CD4-positive, alpha-beta T cell treated with Interleukin-4 for 1 hour (primary cell): ENCODE measurements at regions not wholly inside any gene's neighbourhood (a gene's known extent, or its start where the extent isn't known, plus 50 kb on each side); places are given as distances from the start of the nearest gene placed in this dataset.

Experiments used
- DNase-seq, 2 donors: peaks; one replicate each; pipeline ENCODE4 v3.0.0-alpha.2; 2020 to 2022

DNA sequence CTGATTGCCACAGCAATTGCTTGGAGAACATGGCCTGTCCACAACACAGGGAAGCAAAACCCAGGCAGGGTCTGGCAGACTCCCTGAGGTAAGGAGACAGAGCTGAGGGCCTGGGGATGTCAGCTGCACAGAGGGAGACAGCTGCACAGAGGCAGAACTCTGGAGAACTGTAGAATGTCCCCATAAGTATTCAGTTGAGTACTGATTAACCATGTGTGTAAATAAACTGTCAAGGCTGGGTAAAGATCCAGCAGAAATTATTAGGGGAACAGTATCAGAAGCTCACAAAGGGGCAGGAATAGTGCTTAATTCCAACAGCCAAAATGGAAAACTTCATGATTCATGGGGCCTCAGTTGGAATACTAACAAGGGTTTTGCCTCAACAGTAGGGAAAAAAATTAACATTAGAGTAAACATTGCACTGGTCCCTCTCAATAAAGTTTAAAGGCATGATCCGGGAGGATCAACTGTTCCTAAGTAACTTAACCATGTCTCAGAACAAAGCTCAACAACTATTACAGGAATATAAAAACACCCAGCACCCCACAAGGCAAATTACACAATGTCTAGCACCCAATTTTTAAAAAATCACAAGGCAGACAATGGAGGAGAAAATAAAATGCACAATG, 201.3 kb upstream of the RASSF8 start:
- DNase-seq: no peak

- DNase-seq: no peak
These were observed 198.7 kb upstream of the RASSF8 start for GRCh38 chr12:25759752-25760151.

- no peak for DNase-seq
These were observed 197.1 kb upstream of the RASSF8 start for GRCh38 chr12:25761356-25761755.

DNA sequence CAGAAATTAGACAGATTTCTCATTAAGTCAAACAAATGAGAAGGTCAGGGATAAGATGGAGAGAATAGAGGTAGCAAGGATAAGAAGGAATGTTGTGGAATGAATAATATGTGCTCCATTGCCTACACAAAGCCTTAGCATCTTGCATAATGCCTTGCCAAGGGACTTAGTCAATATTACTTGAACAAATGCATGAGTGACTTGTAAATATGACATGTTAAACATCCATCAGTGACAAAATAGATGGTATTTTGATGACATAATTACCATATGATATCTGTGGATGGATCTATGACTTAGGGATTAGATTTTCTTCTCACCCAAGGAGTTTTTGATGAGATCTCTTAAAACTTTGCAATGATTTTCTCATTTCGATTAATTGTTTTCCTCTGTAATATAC, 194.1 kb upstream of the RASSF8 start:
- no peak for DNase-seq

GRCh38 chr12:25764892-25765291, 193.6 kb upstream of the RASSF8 start:
- DNase-seq: no peak

GRCh38 chr12:25767606-25768005, 190.9 kb upstream of the RASSF8 start:
- DNase-seq: no peak

GRCh38 chr12:25768151-25768550, 190.3 kb upstream of the RASSF8 start:
- DNase-seq: no peak

DNA sequence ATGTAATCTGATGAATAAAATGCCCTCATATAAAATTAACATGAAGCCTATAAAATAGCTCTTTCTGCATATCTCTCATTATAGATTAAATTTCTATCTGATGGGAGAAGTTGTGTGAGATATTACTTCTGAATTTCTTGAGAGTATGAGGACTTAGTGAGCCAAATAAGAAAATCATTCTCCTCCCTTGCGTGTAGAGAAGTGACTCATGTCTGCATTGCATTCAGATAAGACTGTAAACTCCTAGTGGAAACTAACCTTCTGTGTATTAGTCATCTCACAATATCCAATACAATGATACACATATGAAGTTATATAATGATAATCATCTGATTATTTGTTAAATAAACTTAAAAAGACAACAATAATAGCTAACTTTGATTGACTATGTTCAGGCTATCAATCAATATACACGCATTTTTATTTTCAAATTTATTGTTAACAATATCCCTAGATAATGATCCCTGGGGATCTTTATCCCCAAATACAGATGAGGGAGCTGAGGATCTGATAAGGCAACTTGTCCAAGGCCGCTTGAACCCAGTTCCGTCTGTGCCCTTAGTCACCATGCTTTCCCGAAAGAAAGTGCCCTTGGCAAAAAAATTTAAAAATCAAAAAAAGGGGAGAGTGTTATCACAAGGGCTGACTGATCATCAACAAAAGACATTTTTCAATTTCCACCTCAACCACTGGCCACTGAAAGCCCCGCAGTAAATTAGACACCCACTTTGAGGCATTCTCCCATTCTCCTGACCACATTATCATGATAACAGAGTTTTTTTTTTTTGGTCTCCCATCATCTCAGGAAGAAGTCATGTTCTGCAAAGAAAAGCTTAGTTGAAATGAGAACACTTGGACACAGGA, 189.2 kb upstream of the RASSF8 start:
- no peak for DNase-seq

GRCh38 chr12:25771041-25771440, 187.4 kb upstream of the RASSF8 start:
- DNase-seq: no peak

DNA sequence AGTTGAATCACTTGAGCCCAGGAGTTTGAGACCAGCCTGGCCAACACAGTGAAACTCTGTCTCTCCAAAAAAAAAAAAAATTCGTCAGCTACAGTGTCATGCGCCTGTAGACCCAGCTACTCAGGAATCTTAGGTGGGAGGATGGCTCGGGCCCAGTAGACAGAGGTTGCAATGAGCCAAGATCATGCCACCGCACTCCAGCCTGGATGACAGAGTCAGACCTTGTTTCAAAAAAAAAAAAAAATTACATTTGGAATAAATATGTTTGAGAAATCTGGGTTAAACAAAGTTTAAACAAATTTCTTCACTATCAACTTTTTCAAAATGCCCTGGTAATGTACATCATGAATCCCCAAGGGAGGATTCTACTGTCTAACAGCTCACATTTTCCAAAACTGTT, 187.0 kb upstream of the RASSF8 start:
- no peak for DNase-seq

DNA sequence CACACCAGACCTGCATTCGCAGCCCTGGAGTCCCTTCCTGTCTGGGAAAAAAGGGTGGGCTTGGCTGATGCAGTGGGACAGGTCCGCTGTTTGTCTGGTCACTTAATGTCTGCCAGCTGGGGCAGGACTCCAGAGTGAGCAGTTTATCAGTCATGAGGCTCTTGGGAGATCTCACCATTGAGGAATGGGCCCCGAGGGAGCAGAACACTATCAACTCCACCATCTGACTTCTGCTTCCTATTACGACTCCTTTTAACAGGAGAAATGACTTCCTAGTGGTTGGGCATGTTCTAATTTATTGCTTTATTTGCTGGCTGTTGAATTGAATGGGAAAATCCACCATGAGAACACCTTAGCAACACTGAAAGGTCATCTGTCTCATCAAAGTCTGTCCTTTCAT, 182.5 kb upstream of the RASSF8 start:
- DNase-seq: no peak

- DNase-seq: no peak
These were observed 177.7 kb upstream of the RASSF8 start for GRCh38 chr12:25780771-25781170.

DNA sequence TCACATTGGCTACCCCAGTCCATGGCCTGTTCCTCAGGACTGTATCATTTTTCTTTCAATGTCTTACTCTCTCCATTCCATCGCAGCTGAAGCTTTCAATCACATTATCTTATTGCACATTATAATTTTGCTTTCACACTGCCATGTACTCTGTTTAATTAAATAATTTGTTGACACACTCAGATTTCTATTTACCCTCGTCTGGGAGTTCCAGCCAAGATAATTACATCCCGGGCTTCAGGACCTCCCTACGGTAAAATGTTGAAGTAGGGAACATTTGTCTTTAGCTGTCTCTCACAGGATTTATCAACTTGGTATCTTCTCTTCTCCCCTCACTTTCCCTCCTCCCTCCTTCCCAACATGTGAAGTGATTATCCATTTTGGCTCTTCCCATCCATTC, 177.2 kb upstream of the RASSF8 start:
- no peak for DNase-seq

DNA sequence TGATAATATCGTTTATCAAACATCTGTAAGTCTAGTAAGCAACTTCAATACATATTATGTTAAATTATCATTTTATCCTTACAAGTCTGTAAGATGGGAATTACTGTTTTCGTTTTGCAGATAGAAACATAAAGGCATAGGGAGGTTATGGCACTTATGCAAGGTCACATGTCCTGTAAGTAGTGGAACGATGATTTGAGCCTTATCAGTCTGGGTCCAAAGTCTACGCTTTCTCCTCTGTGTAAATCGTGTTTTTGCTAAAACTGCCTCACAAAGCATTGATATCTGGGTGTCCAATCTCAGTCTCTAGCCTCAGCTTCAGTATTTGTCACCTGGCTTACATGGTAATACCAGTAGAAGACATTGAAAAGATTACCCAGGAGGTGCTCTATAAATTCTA, 174.9 kb upstream of the RASSF8 start:
- no peak for DNase-seq

DNA sequence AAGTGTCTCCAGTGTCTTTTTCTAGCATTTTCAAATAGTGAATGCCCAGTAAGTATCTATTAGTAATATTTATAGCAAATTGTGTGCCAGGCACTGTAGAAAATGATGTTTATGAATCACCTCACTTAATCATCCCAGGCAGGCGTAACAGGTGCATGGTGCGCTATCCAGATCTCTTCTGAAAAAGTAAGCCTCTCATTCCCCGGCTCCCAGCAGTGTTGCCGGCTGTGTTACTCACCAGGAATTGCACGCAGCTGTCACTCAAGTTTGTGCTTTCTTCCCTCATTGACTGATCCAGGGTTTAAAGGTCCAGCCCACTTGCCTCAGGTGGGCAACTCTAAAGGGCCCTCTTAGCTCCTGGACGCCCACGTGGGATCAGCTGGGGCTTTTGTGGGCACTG, 173.8 kb upstream of the RASSF8 start:
- no peak for DNase-seq

DNA sequence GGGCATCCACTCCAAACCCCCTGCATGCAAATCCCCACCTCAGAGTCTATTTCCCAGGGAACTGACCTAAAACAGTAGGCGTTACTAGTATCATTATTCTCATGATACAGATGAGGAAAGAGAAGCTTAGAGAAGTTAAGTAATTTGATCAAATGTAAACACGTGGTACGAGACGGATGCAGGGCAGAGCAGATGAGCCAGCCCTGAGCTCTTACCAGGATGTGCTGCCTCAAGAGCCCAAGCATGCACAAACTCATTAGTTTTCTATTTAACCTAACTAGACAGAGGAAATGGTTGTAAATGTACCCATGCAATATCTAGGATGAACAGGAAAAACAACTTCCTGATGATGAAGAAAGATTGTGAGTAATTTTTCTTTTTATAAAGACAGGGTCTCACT, 173.3 kb upstream of the RASSF8 start:
- no peak for DNase-seq

DNA sequence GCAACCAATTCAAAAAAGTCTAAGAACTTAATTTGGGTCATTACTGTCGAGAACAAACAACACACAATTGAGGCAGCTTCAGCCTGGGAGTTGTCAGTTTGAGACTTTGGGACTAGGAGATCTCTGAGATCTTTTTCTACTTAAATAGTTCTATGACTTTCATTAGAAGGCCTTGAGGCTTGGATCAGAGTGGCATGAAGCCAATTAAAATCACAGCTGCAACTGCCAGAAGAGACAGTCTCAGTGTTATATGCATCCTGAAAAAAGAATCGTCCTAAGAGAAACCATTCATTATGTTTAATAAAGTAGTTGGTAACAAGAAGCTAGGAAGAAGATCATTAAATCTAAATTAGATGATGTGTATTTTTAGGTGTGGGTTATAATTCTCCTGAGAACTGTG, 170.8 kb upstream of the RASSF8 start:
- no peak for DNase-seq

DNA sequence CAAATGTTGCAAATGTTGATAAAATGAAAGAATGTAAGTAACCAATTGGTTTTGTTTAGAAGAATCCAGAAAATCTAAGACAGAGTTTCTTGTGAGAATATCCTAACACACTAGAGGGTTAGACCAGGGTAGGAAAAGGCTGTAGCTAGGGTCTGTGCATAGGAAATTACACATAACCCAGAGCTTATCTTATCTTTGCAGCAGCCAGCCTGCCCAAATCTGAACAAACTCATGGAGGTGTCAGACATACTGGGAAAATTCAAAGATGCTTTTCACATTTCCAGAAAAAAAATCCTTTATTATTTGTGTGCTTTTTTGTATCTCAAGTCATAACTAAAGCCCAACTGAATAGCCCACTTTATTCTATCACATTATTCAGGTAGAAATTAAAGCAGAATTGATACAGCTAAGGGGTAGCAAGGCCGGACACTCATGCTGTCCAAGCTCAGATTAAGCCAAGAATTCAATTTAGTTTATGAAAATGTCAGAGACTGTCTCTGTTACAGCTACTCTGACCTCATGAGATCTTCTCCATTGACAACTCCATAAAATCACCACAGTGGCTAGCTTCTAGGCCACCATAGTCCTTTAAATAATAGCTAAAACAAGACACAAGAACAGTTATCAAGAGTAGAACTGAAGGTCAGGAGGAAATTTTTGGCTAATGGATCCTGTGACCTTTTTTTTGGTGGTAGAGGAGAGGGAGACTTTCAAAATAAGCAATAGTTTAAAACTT, 169.6 kb upstream of the RASSF8 start:
- DNase-seq: no peak

DNA sequence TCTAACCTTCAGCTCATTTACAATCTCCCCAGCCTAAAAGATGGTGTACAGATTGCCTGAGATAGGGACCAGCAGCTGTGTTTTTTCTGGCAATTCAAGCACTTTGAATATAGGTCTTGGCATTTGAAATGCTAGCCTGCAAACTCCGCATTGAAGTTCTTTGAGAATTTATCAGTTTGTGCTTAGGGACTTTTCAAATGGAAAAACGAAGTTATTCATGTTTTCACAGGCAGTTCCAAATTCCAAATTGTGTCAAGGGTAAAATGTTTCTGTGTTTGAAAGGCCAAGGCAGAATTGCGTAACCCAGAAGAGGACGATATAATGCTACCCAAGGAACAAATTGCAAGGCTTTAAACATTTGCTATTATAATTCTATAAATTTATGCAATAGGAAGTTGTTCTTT, 168.9 kb upstream of the RASSF8 start:
- no peak for DNase-seq

- no peak for DNase-seq
These were observed 166.5 kb upstream of the RASSF8 start for GRCh38 chr12:25792031-25792430.

DNA sequence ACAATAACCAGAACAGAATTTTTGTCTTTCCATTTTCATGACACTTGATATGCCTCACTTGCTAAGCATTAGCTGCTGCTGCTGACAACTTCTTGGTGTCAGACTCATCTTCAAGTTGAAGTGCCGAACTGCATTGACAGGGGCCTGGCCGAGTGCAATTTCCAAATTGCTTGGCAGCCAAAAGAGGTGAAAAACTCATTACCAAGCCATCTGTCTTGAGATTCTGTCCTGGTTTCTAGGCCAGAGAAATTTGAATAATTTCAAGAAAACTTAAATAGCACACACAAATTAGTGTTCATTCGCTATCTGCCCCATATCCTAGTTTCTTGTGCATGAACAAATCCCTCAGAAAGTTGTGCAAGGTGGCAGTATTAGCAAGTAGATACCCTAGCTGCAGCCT, 165.3 kb upstream of the RASSF8 start:
- DNase-seq: no peak

- DNase-seq: no peak
These were observed 163.9 kb upstream of the RASSF8 start for GRCh38 chr12:25794571-25794970.

GRCh38 chr12:25796523-25797000, 161.9 kb upstream of the RASSF8 start:
- DNase-seq: no peak

DNA sequence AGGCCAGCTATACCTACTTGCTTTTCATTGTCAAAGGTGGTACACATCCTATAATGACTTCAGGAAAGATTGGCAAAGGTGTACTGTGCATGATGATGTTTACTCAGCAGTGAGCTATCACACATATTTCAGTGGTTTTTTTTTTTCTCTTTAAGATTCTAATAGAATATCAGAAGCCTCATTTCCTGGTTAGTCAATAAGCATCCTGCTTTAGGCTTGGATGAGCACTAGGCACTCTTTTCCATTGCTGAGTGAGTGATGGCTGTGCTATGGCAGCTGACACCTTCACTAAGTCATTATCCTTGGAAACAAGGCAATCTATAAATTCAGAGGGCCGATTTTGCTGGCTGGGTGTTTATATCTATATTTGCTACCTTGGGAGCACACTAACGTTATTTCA, 161.1 kb upstream of the RASSF8 start:
- no peak for DNase-seq
